ENCODE measurements at regions not wholly inside any gene's neighbourhood (a gene's known extent, or its start where the extent isn't known, plus 50 kb on each side); places are given as distances from the start of the nearest gene placed in this dataset.

DNA sequence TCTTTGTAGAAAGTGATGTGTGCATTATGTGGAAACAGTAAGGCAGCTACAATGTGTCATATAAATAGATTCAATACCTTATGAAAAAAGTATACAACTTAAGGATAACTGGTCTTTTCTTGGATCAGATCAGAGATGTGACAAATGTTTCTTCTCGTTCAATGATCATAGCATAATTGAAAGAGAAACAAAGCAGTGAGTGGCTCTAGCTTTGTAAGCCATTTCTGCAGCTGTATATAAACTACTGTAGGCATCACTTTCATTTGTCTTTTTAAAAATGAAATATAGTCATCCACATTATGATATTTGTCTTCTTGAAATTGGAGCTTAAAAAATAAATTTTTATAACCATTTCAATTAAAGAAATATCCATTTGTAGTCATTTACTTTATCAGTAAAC is 63.8 kb upstream of the LMO3 start:
- no peak for DNase-seq

DNA sequence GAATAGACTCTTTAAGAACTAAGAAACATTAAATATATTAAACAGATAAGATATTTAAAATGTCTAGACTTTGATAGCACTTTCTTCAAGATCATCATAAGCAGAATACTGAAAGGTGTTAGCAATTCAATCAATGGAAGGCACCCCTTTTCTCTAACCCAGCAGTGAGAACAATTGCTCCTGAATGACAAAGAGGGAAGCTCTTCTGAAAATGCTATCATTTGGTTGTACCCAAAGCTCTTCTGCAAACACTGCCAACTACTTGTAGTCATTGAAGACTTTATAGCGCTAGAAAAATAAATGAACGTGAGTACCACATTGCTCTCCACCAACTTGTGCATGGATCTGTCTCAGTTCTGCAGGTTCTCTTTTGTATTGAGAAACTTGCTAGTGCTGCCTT is 62.2 kb upstream of the LMO3 start:
- DNase-seq, result no peak

DNA sequence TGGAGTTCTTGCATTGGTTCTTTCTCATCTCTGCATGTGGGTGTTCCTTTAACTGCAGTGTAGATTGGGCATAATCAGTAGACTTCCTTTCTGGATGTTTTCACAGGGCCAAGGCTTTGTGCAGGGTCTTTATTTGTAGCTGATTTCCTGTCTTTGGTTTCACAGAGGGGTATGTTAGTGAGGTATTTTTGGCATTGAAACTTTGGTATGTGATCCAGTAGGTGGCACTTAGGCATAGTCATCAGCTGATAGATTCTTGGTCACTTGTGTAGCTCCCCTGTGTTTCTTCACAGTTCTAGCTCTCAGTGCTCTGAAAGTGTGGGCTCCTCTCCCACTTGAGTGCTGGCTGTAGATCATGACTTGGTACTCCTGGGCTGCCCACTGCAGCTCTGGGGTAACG is 52.7 kb upstream of the LMO3 start:
- no peak for DNase-seq

Data from activated CD4-positive, alpha-beta T cell treated with anti-CD3 and anti-CD28 coated beads, Interleukin-2, Interleukin-6, amounts not matched to agents 100 ng/mL and 50 ng/mL, durations not matched to agents 16 hours and 8 hours (primary cell).